GM18870 (cell line): ENCODE measurements at regions not wholly inside any gene's neighbourhood (a gene's known extent, or its start where the extent isn't known, plus 50 kb on each side); places are given as distances from the start of the nearest gene placed in this dataset.

Experiments
- ATAC-seq: cut with Tn5 transposase; IDR thresholded peaks from one replicate; pipeline ENCODE4 v1.9.1; 2021; ENCODE audit warnings: moderate library complexity; ENCODE audit not compliant: unreplicated experiment

- no peak for ATAC-seq
These were observed 253.3 kb downstream of the DMAC1 start for GRCh38 chr9:7546261-7546660.

GRCh38 chr9:7545371-7546165 is 254.0 kb downstream of the DMAC1 start:
- ATAC-seq: no peak

- ATAC-seq: no peak
These were observed 256.9 kb downstream of the DMAC1 start for GRCh38 chr9:7542693-7543092.

DNA sequence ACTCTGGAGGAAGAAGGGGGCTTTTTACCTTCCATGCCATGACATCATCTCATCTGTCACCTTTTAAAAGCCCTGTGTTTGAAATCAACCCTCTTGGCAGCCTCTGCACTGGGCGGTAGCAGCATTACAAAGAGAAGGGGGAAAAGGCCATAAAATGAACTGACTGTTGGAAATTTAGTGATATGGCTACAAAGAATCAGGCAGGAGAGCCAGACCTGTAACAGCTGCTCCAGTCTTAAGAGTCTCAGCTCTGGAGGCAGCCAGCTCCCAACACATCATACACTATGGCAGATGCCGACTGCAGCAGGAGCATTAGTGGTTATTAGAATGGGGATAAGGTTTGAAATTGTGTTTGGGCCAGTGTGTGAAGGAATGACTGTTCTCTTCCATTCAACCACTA is 257.5 kb downstream of the DMAC1 start:
- no peak for ATAC-seq

DNA sequence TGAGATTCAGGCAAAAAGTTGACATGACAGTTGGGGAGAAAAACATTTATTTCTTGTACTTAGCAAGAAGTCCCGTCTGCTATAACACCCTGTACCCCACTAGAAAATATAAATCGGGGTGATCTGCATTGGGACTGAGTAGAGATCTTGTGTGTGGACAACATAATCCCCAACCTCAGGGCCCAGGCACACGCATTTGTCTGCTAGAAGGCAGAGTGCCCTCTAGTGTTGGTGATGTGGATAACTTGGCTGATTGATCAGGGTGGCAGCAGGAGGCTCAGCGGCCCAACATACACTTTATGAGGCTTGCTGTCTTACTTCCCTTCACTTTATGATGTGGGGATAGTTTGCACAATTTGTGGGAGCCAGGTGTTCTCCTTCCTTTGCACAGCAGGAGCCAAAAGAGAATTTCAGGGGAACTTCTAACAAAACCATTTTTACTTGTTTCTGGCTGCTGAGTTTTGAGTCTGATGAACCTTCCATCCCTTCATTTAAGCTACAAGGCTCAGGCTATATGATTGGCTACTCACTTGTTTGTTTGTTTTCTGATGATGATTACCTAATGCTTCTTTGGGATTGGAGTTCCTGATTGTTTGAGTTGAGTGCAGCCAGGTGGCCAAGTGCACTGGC is 263.2 kb downstream of the DMAC1 start:
- peak; percentile 72 for ATAC-seq

GRCh38 chr9:7534211-7534935 is 265.2 kb downstream of the DMAC1 start:
- no peak for ATAC-seq

DNA sequence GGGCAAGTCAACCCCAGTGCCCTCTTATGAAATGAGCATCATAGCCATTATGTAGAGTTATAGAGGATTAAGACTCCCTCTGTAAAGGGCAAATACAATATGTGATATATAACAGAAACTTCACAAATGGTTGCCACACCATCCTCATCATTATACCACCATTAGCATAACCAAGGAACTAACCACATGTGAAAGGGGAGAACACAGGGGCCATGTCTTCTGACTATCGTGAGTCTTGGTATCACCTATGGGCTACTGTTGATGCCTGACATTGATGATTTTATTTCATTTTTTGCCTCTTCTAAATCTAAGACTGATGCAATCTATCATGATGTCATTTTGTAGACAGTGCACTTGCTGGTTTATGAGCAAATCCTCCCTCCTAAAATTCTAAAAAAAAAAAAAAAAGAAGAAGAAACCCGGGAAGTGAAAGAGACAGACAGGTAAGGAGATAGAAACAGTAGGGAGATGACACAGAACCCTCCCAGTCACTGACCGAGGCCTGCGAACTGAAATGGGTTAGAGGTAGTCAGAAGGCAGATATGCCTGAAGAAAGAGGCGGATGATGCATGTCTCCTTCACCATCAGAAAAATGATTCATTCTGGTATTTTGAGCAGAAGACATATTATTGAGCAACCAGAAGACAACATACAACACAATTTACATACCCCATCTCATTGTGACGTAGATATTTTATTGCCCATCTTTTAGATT is 266.0 kb downstream of the DMAC1 start:
- no peak for ATAC-seq

DNA sequence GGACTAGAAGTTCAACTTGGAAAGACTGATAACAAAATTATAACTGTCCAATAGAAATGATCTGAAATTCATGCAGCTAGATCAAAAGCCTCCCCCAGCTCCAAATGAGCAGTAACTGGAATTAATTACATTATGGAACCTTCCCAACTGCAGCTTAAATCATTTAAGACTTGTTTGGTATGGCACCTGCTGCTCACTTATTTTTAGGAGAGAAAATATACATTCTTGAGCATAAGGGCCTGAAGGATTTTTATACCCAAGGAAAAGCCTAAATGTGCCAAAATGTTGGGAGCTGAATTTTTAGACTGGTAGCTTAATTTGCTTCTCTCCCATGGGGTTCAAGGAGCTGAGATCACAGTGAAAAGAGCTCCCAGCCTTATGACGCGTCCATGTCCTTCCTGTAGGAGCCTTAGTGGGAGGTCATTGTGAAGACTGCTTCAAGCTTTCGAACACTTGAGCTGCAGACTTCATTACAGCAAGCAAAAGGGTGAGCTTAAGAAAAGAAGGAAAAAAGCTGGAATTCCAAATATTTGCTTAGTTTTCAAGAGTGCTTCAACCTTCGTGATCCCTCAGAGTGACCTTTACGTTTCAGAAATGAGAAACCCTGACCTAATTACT is 276.0 kb downstream of the DMAC1 start:
- ATAC-seq: no peak

DNA sequence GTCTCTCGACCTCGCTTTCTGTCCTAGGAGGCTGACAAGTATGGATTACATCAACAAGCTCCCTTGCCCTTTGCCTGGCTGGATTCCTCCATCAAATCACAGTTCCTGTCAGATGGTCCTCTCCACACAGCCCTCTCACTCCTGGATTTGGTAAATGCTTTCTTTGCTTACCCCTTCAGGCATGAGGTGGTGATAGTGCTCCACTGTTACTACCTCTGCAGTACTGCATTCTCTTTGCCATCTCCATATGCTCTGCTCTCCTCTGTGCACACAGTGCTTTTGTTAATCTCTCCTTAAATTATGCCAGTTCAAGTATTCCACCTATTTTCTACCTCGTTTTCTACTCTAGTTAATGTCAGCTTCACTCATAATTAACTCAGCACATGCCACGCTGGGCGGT is 279.2 kb downstream of the DMAC1 start:
- no peak for ATAC-seq

- no peak for ATAC-seq
These were observed 283.2 kb downstream of the DMAC1 start for GRCh38 chr9:7516376-7516775.

GRCh38 chr9:7510199-7510598 is 289.4 kb downstream of the DMAC1 start:
- ATAC-seq: no peak

- ATAC-seq: no peak
These were observed 289.9 kb downstream of the DMAC1 start for GRCh38 chr9:7509576-7510145.

DNA sequence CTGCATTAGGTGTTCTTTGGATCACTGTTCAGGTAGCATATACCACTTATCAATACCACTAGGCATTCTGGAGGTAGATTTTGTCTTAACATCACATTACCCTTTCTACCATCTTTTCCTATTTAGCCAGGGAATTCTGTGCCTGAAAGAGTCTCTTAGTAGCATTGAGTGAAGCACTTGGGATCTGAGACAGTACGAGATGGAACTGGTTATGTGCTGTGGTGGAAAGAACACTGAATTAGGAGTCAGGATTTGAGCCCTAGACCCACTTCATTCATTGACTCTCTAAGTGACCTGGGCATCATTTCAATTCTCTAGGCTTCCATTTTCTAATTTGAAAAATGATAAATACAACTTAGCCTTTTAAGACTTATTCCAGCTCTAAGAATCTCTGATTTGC is 291.1 kb downstream of the DMAC1 start:
- ATAC-seq: no peak

DNA sequence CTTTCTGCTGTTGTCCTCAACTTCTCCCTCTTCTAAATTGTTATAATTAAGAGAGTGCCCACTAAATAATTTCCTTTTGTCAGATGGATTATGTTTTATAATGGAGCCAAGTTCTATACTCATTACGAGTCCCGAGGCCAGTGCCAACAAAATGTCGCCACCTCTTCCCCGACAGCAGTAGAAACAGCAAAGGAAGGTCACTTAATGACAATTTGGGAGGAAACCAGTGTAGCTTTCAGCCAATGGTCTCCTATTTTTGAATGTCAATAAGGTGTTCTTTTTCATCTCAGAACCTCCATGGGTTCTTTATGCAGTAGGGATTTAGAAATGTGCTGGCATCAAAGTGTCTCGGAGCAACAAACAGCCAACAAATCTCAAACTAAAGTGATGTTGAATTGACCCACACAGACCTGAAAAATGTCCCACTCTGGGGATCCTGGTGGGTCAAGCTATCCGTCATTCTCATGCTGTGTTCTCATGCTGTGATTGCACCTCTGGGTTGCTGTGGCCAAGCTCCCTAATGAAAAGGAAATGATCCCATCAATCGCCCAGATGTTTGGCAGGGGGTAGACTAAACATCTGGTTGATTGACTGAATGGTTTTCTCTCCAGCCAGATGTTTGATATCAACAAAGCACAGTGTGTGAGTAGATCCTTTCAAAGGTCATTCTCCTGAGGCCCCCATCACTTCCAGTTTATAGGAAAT is 291.9 kb downstream of the DMAC1 start:
- no peak for ATAC-seq

- ATAC-seq: no peak
These were observed 292.6 kb downstream of the DMAC1 start for GRCh38 chr9:7507026-7507425.

DNA sequence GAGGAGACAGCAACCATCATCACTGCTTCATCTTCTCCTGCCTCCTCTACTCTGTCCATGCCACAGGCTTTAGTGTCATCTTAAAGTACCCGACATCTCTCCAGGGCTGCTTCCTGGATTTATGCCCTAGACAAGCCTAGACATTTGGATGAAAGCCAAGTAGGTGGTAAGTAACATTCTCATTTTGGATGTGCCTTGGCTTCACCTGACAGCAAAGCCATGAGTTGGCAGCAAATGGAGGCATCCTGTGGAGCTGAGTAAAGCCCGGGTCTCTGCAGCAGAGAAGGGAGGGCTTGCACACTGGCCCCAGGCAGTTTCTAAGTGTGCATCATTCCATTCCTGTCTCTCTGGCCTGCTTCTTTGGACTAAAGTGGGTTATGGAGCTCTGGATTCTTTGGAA is 299.1 kb downstream of the DMAC1 start:
- no peak for ATAC-seq

GRCh38 chr9:7491641-7492040 is 307.9 kb downstream of the DMAC1 start:
- no peak for ATAC-seq

- ATAC-seq: no peak
These were observed 309.1 kb downstream of the DMAC1 start for GRCh38 chr9:7490317-7491108.

DNA sequence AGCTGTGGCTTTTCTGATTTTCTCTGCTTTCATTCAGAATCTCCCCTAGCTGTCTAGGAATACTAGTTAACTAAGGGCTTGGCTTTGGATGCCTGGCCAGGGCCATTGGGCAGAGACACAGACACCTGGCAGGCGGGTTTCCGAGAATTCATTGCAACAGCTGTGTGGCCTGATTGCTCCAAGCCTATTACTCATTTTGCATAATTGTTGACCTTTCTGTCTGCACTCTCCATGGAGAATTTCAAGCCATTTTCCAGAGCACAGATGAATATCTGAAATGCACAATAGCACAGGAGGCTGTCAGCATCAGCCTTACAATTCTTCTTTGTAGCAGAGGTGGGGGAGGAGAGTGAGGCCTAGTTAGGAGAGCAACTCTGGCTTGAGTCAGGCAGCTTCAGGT is 310.5 kb downstream of the DMAC1 start:
- no peak for ATAC-seq
